Lower lobe of right lung (tissue), 2 donors: ENCODE measurements at regions not wholly inside any gene's neighbourhood (a gene's known extent, or its start where the extent isn't known, plus 50 kb on each side); places are given as distances from the start of the nearest gene placed in this dataset.

ENCODE experiments used
- ATAC-seq, 2 donors: fragments of 200-7000 bp; cut with Tn5 transposase; one replicate each; pipeline ENCODE4 v1.9.1; 2020 to 2022; ENCODE audit warnings: mild to moderate bottlenecking in 2 of 2, moderate library complexity in 2 of 2
- DNase-seq: peaks from one replicate; pipeline ENCODE4 v3.0.0-alpha.2; 2020
- H3K27ac ChIP-seq: fragments of 200-600 bp; one replicate; pipeline ENCODE4 v1.8.0; 2022
- H3K27me3 ChIP-seq: fragments of 200-600 bp; one replicate; pipeline ENCODE4 v1.8.0; 2022; ENCODE audit warnings: low read depth
- H3K36me3 ChIP-seq: fragments of 200-600 bp; one replicate; pipeline ENCODE4 v1.8.0; 2022; ENCODE audit warnings: mild to moderate bottlenecking
- H3K4me1 ChIP-seq: fragments of 200-600 bp; one replicate; pipeline ENCODE4 v1.8.0; 2022
- H3K4me3 ChIP-seq: fragments of 200-600 bp; one replicate; pipeline ENCODE4 v1.8.0; 2022; ENCODE audit warnings: mild to moderate bottlenecking
- H3K9me3 ChIP-seq: fragments of 200-600 bp; one replicate; pipeline ENCODE4 v1.8.0; 2022
- CTCF ChIP-seq: fragments of 200-600 bp; IDR thresholded peaks from one replicate; pipeline ENCODE4 v1.8.0; 2022; ENCODE audit warnings: antibody characterized with exemption, mild to moderate bottlenecking
- intact Hi-C: fragments of 100-400 bp; cut with DNase I; formaldehyde crosslinking; loops from one replicate; pipeline ENCODE4 v1.11.0; 2022
- donor health status: DM: no; HTN: yes; CAD: no; lungs with severe emphysema.

DNA sequence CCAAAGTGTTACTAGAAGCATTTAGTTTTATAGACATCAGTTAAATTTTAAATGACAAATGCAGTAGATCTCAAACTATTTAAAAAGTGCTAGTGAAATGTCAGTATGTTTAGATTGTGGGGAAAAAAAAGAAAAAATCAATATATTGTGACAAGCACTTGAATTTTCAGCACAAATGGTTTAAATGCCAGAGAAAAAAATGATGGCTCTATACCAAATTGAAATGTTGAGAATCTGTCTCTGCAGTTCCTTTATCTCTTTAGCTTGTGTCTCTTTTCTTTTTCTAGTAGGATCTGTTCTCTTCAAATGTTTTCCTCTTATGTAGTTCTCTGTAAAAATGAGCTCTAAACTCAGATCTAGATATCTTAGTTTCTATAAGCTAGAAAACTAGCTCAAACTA is 682.6 kb upstream of the GCFC2 start:
- H3K36me3 ChIP-seq = no peaks in the 10 kb centered on the region
- no peak for ATAC-seq

DNA sequence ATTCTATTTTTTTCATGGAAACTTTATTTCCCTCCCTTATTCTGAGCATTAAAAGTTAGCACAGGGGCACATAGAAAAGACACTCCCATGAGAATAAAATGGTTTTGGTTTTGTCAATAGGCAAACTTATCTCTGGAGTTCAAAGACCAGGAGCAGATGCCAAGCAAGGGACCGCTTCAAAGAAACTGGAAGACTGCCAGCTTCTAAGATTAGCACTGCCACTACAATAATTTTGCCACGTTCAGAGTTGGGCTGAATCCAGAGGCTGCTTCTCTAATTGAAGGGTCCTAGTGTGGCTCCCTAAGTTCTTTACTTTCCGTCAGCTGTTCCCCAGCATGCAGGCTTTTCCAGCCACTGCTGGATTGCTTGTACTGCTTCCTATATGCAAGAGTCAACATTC is 681.0 kb upstream of the GCFC2 start:
- Histone ChIP-seq H3K4me3 (no peak overlapping the region), H3K36me3 (no peaks in the 10 kb centered on the region), H3K27me3 (no peaks in the 10 kb centered on the region), H3K27ac (no peak overlapping the region), H3K9me3 (no peaks in the 10 kb centered on the region), H3K4me1 (no peaks in the 10 kb centered on the region)
- ATAC-seq = no peak
- intact Hi-C loops = no loop called here
- DNase-seq = no peak
- no peak for TF ChIP-seq CTCF

More for the DNA sequence above, 682.6 kb upstream of the GCFC2 start:
- Histone ChIP-seq H3K9me3 (no peaks in the 10 kb centered on the region), H3K4me3 (no peak overlapping the region), H3K27ac (no peak overlapping the region), H3K4me1 (no peaks in the 10 kb centered on the region), H3K27me3 (no peaks in the 10 kb centered on the region)
- no peak for DNase-seq
- TF ChIP-seq CTCF = no peak
- intact Hi-C loops = no loop called here

DNA sequence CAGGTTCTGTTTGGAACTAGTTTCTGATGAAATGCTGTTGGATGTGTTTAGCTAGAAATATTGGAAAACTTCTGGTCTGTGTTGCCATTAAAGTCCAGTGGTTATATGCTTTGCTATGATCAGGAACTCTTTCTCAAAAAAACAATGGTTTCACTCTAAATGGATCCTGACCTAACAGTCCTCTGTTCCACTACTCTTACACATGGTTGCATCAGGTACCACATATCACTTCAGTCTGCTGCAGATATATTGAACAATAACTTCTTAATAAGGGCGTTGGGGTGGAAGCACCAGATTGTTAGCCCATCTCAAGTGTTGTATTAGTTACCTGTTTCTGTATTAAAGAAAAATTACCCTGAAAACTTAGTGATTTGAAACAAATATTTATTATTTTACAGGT is 676.6 kb upstream of the GCFC2 start:
- TF ChIP-seq CTCF = no peak
- no peaks in the 10 kb centered on the region for H3K27me3 ChIP-seq
- no peak overlapping the region for H3K4me3 ChIP-seq
- intact Hi-C loops = no loop called here
- no peaks in the 10 kb centered on the region for H3K36me3 ChIP-seq
- H3K9me3 ChIP-seq = no peaks in the 10 kb centered on the region
- no peak overlapping the region for H3K27ac ChIP-seq
- DNase-seq (no peak), ATAC-seq (no peak)
- no peaks in the 10 kb centered on the region for H3K4me1 ChIP-seq

GRCh38 chr2:76385943-76386342 is 675.2 kb upstream of the GCFC2 start:
- Histone ChIP-seq H3K36me3 (no peaks in the 10 kb centered on the region), H3K27ac (no peak overlapping the region), H3K9me3 (no peaks in the 10 kb centered on the region), H3K4me1 (no peaks in the 10 kb centered on the region), H3K4me3 (no peak overlapping the region), H3K27me3 (no peaks in the 10 kb centered on the region)
- ATAC-seq (no peak), DNase-seq (no peak)
- intact Hi-C loops = no loop called here
- TF ChIP-seq CTCF = no peak

DNA sequence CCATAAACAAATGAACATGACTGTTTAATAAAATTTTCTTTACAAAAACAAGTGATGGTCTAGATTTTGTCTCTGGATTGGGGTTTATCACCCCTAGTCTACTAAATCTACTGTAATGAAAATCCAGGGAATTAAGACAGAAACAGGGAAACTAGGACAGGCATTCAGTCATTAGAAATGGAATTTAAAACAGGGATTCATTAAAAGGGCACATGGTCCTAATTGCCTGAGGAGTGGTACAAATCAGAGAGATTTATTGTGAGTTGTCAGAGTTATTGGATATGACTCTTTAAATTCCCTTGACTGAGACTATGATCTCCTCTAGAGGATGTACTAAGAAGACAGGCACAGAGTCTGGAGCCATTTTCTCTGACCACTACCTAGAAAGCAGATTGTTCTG is 670.9 kb upstream of the GCFC2 start:
- no peak for ATAC-seq
- H3K4me1 ChIP-seq = no peaks in the 10 kb centered on the region

More for the DNA sequence above, 670.9 kb upstream of the GCFC2 start:
- DNase-seq = no peak
- Histone ChIP-seq H3K36me3 (no peaks in the 10 kb centered on the region), H3K4me3 (no peak overlapping the region), H3K27me3 (no peaks in the 10 kb centered on the region), H3K27ac (no peak overlapping the region), H3K9me3 (no peaks in the 10 kb centered on the region)
- TF ChIP-seq CTCF = no peak
- intact Hi-C loops = no loop called here
